GM12891 (cell line): ENCODE measurements at regions not wholly inside any gene's neighbourhood (a gene's known extent, or its start where the extent isn't known, plus 50 kb on each side); places are given as distances from the start of the nearest gene placed in this dataset.

Experiments
- DNase-seq: peaks from one replicate; pipeline ENCODE4 v3.0.0; 2011; ENCODE audit warnings: low spot score; ENCODE audit not compliant: insufficient read length
- FAIRE-seq: peaks from 2 replicates; lab custom pipeline; 2011; peaks lifted over from hg19 to GRCh38; lab: Jason Lieb, UNC
- PAX5 ChIP-seq: IDR thresholded peaks from 2 replicates; pipeline ENCODE4 v1.6.1; 2011; ENCODE audit warnings: low read length, moderate library complexity, mild to moderate bottlenecking; ENCODE audit not compliant: insufficient read depth, severe bottlenecking
- POLR2A ChIP-seq: IDR thresholded peaks from 2 replicates; pipeline ENCODE4 v1.6.1; 2011; ENCODE audit warnings: low read depth, low read length, control low read depth
- POLR2AphosphoS5 ChIP-seq: IDR thresholded peaks from 2 replicates; pipeline ENCODE4 v1.6.1; 2011; ENCODE audit warnings: low read depth, low read length, control low read depth
- POU2F2 ChIP-seq: IDR thresholded peaks from 2 replicates; pipeline ENCODE4 v1.6.1; 2011; ENCODE audit warnings: low read depth, mild to moderate bottlenecking, control low read depth, low read length, moderate library complexity
- SPI1 ChIP-seq: IDR thresholded peaks from 2 replicates; pipeline ENCODE4 v1.6.1; 2011; ENCODE audit warnings: low read depth, low read length, control low read depth
- TAF1 ChIP-seq: IDR thresholded peaks from 2 replicates; pipeline ENCODE4 v1.6.1; 2011; ENCODE audit warnings: low read depth, low read length, control low read depth

DNA sequence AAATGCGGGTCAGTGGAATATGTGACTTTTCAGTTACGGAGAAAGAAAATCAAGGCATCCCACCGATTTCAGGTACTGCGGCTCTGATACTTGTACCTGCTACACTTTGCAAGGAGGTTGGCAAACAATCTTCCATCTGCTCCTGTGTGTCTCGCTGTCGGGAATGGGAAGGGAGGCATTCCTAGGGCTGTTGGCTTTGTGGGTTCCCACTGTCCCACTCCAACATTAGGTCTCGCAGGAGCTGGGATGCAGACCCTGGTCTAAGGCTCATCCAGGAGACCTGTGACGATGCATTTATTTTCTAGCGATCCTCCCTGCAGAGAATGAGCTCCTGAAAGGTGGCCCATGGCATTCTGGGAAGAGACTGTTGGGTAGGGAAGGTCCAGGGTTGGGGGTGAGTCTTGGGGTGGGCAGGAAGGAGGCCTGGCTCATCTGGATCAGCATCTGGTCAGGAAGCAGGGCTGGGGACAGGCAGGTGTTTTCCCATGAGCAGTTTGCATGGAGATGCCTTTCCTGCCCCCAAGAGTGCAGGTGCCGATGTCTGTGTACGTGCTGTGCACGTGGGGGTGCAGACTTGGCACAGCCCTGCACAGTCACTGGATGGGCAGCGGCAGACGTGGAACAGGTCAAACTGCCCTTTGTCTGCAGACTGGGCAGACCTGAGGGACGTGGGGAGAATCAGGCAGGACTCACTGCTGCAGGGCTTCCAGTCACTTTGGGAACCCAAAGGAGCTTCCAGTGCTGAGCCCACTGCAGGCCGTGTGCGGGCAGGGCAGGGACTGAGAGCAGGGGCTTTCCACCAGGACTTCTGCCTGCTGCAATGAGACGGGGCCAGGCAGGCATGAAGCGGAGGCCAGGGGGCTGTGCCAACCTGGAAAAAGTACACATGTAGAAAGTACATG is 152.4 kb downstream of the TEX29 start:
- FAIRE-seq (no peak), DNase-seq (no peak)
- no peak for TF ChIP-seq TAF1
- TF ChIP-seq POLR2AphosphoS5, result no peak
- TF ChIP-seq SPI1, result no peak
- no peak for TF ChIP-seq POLR2A
- TF ChIP-seq POU2F2, result no peak
- no peak for TF ChIP-seq PAX5

DNA sequence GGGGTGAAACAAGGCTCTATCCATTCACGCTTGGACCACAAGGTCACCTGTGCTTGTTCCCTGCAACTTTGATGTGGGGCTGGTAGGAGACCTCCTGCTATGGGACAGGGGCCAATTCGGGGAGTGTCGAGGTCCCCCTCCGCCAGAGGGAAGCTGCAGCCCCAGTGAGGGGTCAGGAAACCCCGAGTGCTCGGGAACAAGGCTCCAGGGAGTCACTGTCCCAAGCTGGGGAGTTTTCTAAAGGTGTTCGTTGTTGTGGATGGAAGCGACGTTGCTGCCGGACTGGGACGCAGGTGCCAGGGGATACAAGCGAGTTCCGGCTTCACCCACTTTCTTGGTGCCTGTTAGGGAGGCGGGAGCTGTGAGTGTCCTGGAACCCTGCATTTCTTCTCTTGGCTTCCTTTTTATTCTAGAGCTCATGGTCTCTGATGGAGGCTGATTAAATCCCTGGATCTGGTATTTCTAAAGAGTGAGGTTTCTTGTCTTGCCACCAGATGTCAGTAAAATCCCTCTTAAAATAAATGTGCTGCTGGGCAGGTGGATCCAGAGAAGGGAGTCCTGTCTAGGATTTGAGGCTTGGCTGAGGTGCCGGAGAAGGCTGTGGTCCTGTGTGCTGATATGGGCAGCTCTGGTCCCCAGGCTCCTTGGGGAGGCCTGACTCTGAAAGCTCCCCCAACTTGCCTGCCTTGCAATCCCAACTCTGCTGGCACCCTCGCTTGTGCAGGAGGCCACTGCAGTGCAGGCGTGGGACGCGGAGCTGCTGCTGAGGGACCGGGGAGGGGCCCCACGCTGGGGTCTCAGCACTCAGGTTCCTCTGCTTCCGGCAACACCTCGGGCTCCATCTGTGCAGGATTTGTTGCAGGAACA is 153.9 kb downstream of the TEX29 start:
- FAIRE-seq (no peak), DNase-seq (peak; percentile 48)
- TF ChIP-seq POU2F2 (no peak), POLR2AphosphoS5 (no peak), PAX5 (no peak), SPI1 (no peak), POLR2A (no peak), TAF1 (no peak)

DNA sequence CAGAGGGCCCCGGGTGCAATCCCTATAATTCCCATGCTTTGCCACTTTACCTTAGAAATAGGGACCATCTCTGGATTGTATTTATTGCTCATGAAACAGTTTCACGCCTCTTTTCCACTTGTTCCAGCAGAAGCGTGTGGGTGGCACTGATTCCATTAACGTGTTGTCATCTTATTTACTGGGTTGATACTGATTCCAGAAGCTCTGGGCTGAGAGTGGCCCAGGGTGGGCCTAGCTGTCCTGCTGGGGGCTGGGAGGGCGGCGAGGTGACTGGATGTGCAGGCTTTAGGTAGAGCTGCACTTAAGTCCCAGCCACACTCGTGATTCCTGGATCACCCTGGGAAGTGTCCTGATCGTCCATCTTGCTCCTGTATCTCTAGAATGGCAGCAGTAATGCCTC is 155.0 kb downstream of the TEX29 start:
- no peak for DNase-seq
- TF ChIP-seq TAF1, result no peak
- TF ChIP-seq POLR2AphosphoS5, result no peak
- no peak for TF ChIP-seq POLR2A
- no peak for TF ChIP-seq PAX5
- no peak for TF ChIP-seq POU2F2
- TF ChIP-seq SPI1, result no peak
- no peak for FAIRE-seq

DNA sequence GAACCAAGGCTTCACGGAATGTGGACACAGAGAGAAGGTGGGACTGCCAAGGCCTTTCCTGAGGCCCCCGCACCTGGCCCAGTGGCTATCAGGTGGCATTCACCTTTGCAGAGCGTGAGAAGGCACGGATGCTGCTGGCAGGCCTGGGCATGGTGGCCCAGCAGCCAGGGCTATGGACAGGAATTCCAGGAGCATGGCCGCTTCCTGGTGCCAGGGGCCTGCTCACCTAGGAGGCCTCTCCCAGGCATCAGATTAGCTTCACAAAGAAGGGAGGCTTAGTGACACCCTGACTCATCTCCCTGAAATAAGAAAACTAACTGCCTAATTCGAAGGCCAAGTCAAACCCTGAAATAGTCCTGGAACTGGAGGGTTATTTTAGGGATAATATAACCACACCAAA is 155.8 kb downstream of the TEX29 start:
- TF ChIP-seq SPI1 (no peak), TAF1 (no peak), PAX5 (no peak), POLR2AphosphoS5 (no peak), POLR2A (no peak), POU2F2 (no peak)
- DNase-seq, result no peak
- no peak for FAIRE-seq

DNA sequence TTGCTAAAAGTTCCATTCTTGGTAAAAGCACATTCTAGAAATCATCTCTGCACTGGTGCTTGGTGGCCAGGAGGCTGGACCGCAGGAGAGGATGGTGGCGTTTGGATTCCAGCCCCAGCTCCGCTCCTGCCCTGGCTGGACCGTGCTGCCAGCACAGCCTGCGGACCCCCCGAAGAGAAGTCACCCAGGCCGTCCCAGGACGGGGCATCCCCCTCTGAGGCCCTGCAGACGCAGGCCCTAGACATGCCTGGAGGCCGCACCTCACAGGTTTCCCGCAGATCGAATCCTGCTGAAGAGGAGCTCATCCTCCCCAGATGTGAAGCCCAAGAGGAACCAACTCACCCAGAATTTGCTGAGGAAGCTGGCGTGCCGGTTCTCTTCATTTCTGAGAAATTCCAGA is 159.0 kb downstream of the TEX29 start:
- no peak for DNase-seq
- TF ChIP-seq PAX5, result no peak
- FAIRE-seq, result no peak

DNA sequence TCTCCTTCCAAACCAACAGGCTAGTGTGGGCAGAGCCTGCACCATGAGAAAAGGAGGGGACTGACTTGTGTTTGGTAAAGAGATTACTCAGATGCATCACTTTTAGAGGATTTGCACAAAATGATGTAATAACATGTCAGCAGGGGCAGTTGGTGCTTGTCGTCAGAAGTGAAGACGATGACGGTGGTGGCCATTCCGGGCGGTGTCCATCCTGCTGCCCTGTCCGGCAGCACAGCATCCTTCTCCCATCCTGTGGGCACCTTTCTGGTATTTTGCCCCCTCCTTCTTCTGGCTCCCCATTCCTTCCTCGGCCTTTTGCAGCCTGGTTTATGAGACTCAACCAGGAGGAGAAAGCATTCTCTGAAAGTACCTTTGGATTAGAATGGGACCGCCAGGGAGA is 160.1 kb downstream of the TEX29 start:
- FAIRE-seq, result no peak
- TF ChIP-seq TAF1, result no peak
- TF ChIP-seq POLR2AphosphoS5, result no peak
- TF ChIP-seq SPI1, result no peak
- TF ChIP-seq POLR2A, result no peak
- TF ChIP-seq POU2F2, result no peak
- no peak for TF ChIP-seq PAX5
- no peak for DNase-seq

DNA sequence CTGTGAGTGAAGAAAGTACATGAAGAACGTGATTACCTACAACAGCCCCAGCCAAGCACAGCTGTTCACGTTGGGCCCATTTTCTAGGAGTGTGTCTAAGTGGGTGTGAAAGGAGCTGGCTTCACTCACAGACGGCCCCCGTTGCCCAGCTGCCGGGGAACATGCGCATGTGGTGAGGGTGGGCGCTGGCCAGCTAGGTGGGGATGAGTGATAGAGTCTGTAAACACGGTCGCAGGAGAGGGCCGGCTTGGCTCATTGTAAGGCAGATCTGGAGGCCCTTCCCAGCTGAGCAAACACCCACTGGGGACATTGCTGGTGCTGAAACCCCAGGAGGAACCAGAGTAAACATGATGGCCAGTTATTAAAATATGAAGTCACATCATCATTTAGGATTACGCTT is 160.5 kb downstream of the TEX29 start:
- TF ChIP-seq PAX5 (no peak), POLR2A (no peak), POU2F2 (no peak), POLR2AphosphoS5 (no peak), SPI1 (no peak), TAF1 (no peak)

DNA sequence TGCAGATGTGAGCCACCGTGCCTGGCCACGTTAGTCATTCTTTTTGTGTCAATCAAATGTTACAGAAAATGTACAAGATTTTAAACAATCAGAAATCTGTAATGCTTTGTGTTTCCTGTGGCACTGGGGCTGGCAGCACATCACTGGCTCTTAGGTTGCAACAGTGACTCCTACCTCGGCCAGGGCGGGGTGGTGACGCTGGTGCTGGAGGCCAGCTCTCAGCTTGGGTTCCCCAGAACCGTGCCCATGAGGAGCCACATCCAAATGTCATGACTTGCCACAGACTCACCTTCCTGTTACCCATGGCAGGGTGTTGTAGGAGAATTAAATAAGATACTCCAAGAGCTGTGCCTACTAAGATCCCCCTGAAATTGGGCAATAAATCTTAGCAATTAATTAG is 161.7 kb downstream of the TEX29 start:
- DNase-seq (no peak), FAIRE-seq (no peak)
- no peak for TF ChIP-seq POLR2AphosphoS5

More for the DNA sequence above, 160.5 kb downstream of the TEX29 start:
- DNase-seq (no peak), FAIRE-seq (no peak)

DNA sequence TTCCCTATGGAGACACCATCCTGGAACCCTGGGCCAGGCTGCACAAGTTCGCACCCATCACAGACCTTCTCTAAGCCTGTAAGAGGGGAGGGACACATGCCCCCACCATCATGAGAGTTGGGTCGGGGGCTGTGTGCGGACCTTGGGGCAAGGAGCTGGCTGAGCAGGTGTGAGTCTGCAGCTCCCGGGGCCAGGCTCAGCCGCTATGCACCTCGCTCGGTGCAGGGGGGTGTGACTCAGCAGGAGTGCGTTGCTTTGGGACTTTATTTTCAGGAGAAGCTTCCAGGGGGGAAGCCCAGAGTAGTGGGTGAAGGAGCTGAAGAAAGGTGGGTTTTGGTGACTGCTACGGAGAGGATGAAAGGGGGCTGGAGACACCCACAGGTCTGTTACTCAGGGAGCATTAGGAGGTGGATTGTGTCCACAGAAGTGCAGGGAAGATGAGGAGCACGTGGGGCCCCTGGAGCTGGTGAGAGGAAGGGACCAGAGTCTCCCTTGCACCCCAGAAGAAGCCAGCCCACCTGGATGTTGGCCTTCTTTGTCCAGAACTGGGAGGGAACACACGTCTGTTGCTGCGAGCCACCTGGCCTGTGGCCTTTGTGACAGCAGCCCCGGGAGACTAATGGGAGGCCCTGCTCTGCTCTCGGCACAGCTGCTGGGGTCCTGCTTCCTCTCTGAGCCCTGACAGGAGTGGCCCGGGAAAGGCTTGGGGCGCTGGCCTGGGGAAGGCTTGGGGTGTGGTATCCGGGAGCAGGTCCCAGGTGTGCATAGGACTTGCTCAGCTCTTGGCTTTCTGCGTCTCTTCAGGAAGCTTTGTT is 162.6 kb downstream of the TEX29 start:
- DNase-seq (no peak), FAIRE-seq (no peak)
- TF ChIP-seq PAX5 (no peak), TAF1 (no peak), SPI1 (no peak), POU2F2 (no peak), POLR2AphosphoS5 (no peak), POLR2A (no peak)
